C4-2B (cell line): ENCODE measurements at regions not wholly inside any gene's neighbourhood (a gene's known extent, or its start where the extent isn't known, plus 50 kb on each side); places are given as distances from the start of the nearest gene placed in this dataset.

Source experiments
- CTCF ChIP-seq: fragments of 450-650 bp; conservative IDR thresholded peaks from 2 replicates; pipeline ENCODE4 v1.5.1; 2017; ENCODE audit warnings: mild to moderate bottlenecking
- ZFX ChIP-seq: fragments of 450-650 bp; IDR thresholded peaks from 2 replicates; pipeline ENCODE4 v1.6.1; 2017

- TF ChIP-seq CTCF (no peak), ZFX (no peak)
Observed at GRCh38 chr7:110010359-110010758, 1080.6 kb upstream of the LRRN3 start.
